ENCODE measurements at regions not wholly inside any gene's neighbourhood (a gene's known extent, or its start where the extent isn't known, plus 50 kb on each side); places are given as distances from the start of the nearest gene placed in this dataset.

DNA sequence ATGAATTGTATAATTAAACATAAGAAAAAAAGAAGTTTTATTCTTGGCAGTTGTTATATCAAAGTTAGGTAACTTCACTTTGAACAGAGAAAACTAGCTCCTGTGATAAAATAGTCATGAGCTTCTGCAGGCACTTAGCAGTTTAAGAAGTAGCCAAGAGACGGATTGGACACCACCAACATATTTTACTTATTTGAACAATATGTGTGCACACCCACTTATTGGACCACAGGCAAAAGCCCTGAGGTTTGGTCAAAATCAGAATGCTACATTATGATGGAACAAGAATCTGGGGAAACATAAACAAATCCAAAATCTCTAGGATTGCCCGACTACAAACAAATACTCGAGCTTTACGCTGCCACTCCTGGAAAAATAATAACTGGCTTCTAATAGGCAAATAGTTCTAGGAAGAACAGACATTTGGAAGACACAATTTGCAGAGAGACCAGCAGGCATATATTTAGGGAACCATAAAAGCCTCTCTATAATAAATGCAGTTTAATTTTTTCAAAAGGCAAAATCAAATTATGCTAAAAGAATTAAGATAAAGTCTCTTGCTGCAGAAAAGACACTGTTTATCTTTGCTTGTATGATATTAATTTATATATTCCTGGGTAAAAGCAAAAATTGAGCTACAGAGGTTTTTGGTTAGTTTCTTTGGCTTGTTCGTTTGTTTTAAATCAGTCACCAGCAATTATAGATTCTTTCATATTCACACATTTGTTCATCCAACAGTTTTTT, 117.9 kb downstream of the CDC42EP3 start:
- H3K4me1 ChIP-seq (ENCODE audit: control insufficient read depth in 2 of 2, insufficient read depth in 2 of 2, low read length in 2 of 2) = peaks cover 0 to 3% of the 10 kb centered on the region in 2 donors
- H3K9me3 ChIP-seq (ENCODE audit: control insufficient read depth in 2 of 2, low read length in 2 of 2) = no peaks in the 10 kb centered on the region
- H3K27ac ChIP-seq (ENCODE audit: low read depth in 2 of 2, low read length in 2 of 2) = no peak overlapping the region
- no peak overlapping the region for H3K9ac ChIP-seq (ENCODE audit: low read depth in 1 of 2, low read length in 2 of 2)
- no peak overlapping the region for H3K4me3 ChIP-seq (ENCODE audit: low read length in 2 of 2)
- no peaks in the 10 kb centered on the region for H3K36me3 ChIP-seq (ENCODE audit: control insufficient read depth in 2 of 2, insufficient read depth in 2 of 2, low read length in 2 of 2)
- no peaks in the 10 kb centered on the region for H3K27me3 ChIP-seq (ENCODE audit: control insufficient read depth in 2 of 2, insufficient read depth in 2 of 2, low read length in 2 of 2)

DNA sequence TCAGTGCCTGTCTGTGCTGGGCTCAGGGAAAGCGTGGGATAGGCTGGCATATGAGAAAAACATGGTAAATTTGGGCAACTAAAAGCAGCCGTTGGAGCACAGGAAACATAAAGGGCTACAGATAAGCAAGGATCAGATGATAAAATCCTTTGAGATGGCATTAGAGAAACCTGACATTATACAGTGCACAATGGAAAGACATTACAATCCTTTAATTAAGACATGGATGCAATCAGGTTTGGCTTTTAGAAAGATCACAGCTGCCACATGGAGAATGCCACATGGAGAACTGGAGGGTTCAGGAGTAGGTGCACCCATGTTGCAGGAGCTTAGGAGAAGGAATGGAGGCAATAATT, 117.3 kb downstream of the CDC42EP3 start:
- H3K27ac ChIP-seq (ENCODE audit: low read depth in 2 of 2, low read length in 2 of 2) = no peak overlapping the region
- no peak overlapping the region for H3K4me3 ChIP-seq (ENCODE audit: low read length in 2 of 2)
- no peaks in the 10 kb centered on the region for H3K27me3 ChIP-seq (ENCODE audit: control insufficient read depth in 2 of 2, insufficient read depth in 2 of 2, low read length in 2 of 2)
- no peak overlapping the region for H3K9ac ChIP-seq (ENCODE audit: low read depth in 1 of 2, low read length in 2 of 2)
- H3K4me1 ChIP-seq (ENCODE audit: control insufficient read depth in 2 of 2, insufficient read depth in 2 of 2, low read length in 2 of 2) = peaks cover 0 to 3% of the 10 kb centered on the region in 2 donors
- H3K36me3 ChIP-seq (ENCODE audit: control insufficient read depth in 2 of 2, insufficient read depth in 2 of 2, low read length in 2 of 2) = no peaks in the 10 kb centered on the region
- no peaks in the 10 kb centered on the region for H3K9me3 ChIP-seq (ENCODE audit: control insufficient read depth in 2 of 2, low read length in 2 of 2)

DNA sequence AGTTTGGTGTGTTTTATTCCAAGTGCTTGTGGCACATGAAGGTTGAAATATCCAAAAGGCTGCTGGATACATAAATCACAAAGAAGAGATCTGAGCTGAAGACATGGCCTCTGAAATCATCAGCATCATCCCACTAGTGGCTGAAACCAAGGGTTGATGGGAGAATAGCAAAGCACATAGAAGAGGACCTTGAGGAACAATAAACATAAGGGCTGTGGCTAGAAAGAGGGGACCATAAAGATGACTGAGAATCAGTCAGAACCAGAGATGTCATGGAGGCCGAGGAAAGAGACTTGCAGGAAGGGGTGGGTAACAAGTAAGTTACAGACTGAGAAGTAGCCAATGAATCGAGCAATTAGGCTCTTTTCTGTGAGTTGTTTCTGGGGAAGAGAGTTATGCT, 116.8 kb downstream of the CDC42EP3 start:
- peaks cover 0 to 3% of the 10 kb centered on the region in 2 donors for H3K4me1 ChIP-seq (ENCODE audit: control insufficient read depth in 2 of 2, insufficient read depth in 2 of 2, low read length in 2 of 2)
- no peak overlapping the region for H3K4me3 ChIP-seq (ENCODE audit: low read length in 2 of 2)
- H3K9me3 ChIP-seq (ENCODE audit: control insufficient read depth in 2 of 2, low read length in 2 of 2) = no peaks in the 10 kb centered on the region
- no peaks in the 10 kb centered on the region for H3K27me3 ChIP-seq (ENCODE audit: control insufficient read depth in 2 of 2, insufficient read depth in 2 of 2, low read length in 2 of 2)
- no peaks in the 10 kb centered on the region for H3K36me3 ChIP-seq (ENCODE audit: control insufficient read depth in 2 of 2, insufficient read depth in 2 of 2, low read length in 2 of 2)
- H3K9ac ChIP-seq (ENCODE audit: low read depth in 1 of 2, low read length in 2 of 2) = no peak overlapping the region
- H3K27ac ChIP-seq (ENCODE audit: low read depth in 2 of 2, low read length in 2 of 2) = no peak overlapping the region

DNA sequence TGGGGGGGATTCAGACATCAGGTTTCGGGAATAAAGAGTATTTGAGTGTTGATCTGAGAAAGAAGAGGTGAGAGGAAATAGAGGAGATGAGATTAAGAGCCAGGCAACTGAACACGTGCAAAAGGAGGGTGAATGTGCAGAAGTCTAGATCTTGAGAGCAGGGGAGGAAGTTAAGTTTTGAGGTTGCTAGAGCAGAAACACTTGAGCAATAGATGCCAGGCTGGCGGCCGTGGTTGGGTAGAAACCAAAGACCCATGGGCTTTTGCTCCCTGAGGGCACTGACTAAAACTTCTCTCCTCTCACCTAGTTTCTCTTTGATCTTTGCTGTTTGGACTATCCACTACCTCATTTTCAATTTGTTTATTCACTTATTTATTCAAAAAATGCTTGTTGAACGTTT, 116.0 kb downstream of the CDC42EP3 start:
- Histone ChIP-seq H3K4me3 (ENCODE audit: low read length in 2 of 2) (no peak overlapping the region), H3K9ac (ENCODE audit: low read depth in 1 of 2, low read length in 2 of 2) (no peak overlapping the region), H3K36me3 (ENCODE audit: control insufficient read depth in 2 of 2, insufficient read depth in 2 of 2, low read length in 2 of 2) (no peaks in the 10 kb centered on the region), H3K27ac (ENCODE audit: low read depth in 2 of 2, low read length in 2 of 2) (no peak overlapping the region), H3K9me3 (ENCODE audit: control insufficient read depth in 2 of 2, low read length in 2 of 2) (no peaks in the 10 kb centered on the region), H3K4me1 (ENCODE audit: control insufficient read depth in 2 of 2, insufficient read depth in 2 of 2, low read length in 2 of 2) (peaks cover 0 to 3% of the 10 kb centered on the region in 2 donors), H3K27me3 (ENCODE audit: control insufficient read depth in 2 of 2, insufficient read depth in 2 of 2, low read length in 2 of 2) (no peaks in the 10 kb centered on the region)

DNA sequence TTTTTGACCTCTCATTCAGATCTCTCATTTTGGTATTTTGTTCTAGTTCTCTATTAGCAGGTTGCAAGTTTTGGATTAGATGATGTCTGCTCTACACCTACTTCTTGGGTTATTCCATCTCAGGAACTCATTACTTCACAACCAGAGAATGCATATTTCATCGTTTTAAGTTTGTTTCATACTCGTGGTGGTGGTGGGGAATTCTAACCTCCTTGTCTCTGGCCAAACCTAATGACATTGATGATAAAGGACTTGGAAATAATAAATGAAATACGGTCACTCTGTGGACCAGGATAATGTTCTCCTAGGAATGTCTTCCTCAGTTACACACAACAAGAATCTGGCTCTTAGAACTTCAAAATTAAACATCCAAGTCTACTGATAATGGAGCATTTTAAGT, 115.2 kb downstream of the CDC42EP3 start:
- Histone ChIP-seq H3K36me3 (ENCODE audit: control insufficient read depth in 2 of 2, insufficient read depth in 2 of 2, low read length in 2 of 2) (no peaks in the 10 kb centered on the region), H3K9ac (ENCODE audit: low read depth in 1 of 2, low read length in 2 of 2) (no peak overlapping the region), H3K27ac (ENCODE audit: low read depth in 2 of 2, low read length in 2 of 2) (no peak overlapping the region)

DNA sequence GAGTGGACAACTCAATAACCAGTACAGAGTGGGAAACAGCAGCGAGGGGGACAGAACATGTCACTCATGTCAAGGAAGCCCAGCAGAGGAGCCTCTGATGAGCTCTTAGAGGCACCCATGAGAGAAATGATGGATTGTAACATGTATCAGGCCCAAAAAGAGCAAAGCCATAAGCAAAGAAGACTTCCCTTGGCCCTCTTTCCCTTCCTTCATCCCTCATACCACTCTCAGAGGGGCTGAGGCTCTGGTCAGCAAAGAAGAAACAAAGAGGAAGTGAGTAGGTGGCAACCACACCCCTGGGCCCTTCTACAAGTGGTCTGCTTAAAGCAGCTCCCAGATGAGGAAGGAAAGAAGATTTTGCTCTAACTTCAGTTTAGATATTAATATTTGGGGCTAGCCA, 112.8 kb downstream of the CDC42EP3 start:
- Histone ChIP-seq H3K9me3 (ENCODE audit: control insufficient read depth in 2 of 2, low read length in 2 of 2) (no peaks in the 10 kb centered on the region), H3K36me3 (ENCODE audit: control insufficient read depth in 2 of 2, insufficient read depth in 2 of 2, low read length in 2 of 2) (no peaks in the 10 kb centered on the region), H3K4me3 (ENCODE audit: low read length in 2 of 2) (no peak overlapping the region), H3K4me1 (ENCODE audit: control insufficient read depth in 2 of 2, insufficient read depth in 2 of 2, low read length in 2 of 2) (peaks cover 0 to 3% of the 10 kb centered on the region in 2 donors), H3K9ac (ENCODE audit: low read depth in 1 of 2, low read length in 2 of 2) (no peak overlapping the region), H3K27ac (ENCODE audit: low read depth in 2 of 2, low read length in 2 of 2) (no peak overlapping the region), H3K27me3 (ENCODE audit: control insufficient read depth in 2 of 2, insufficient read depth in 2 of 2, low read length in 2 of 2) (no peaks in the 10 kb centered on the region)

More for the DNA sequence above, 115.2 kb downstream of the CDC42EP3 start:
- H3K27me3 ChIP-seq (ENCODE audit: control insufficient read depth in 2 of 2, insufficient read depth in 2 of 2, low read length in 2 of 2) = no peaks in the 10 kb centered on the region
- H3K4me1 ChIP-seq (ENCODE audit: control insufficient read depth in 2 of 2, insufficient read depth in 2 of 2, low read length in 2 of 2) = peaks cover 0 to 3% of the 10 kb centered on the region in 2 donors
- no peaks in the 10 kb centered on the region for H3K9me3 ChIP-seq (ENCODE audit: control insufficient read depth in 2 of 2, low read length in 2 of 2)
- H3K4me3 ChIP-seq (ENCODE audit: low read length in 2 of 2) = no peak overlapping the region

DNA sequence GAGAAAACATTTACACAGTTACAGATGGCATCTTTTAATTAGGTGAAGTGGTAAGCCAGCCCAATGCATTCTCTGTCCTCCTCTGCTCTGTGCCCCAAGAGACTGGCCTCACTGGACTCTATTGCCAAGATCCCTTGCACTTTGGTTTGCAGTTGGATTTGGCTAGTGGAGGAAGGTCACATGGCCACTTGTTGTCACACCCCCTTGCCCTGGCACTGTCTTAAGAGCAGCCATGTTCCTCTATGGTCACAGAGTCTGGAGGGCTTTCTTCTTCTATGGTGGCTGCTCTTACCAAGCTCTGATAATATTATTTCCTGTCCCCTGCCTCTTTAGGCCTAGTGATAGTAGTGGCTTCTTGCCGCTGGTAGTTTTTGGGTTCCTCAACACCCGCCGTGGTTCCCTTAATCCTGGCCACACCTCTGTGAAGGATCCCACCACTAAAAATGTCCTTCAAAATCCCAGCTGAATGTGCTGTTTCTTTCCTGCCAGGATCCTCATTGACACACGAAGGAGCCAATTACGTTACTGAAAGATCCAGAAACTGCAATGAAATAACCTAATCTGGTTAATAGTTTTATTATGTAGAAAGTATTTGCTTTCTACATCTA, 111.1 kb downstream of the CDC42EP3 start:
- no peak overlapping the region for H3K4me3 ChIP-seq (ENCODE audit: low read length in 2 of 2)
- no peaks in the 10 kb centered on the region for H3K27me3 ChIP-seq (ENCODE audit: control insufficient read depth in 2 of 2, insufficient read depth in 2 of 2, low read length in 2 of 2)
- H3K4me1 ChIP-seq (ENCODE audit: control insufficient read depth in 2 of 2, insufficient read depth in 2 of 2, low read length in 2 of 2) = peaks cover 0 to 3% of the 10 kb centered on the region in 2 donors
- H3K9me3 ChIP-seq (ENCODE audit: control insufficient read depth in 2 of 2, low read length in 2 of 2) = no peaks in the 10 kb centered on the region
- no peak overlapping the region for H3K27ac ChIP-seq (ENCODE audit: low read depth in 2 of 2, low read length in 2 of 2)
- H3K9ac ChIP-seq (ENCODE audit: low read depth in 1 of 2, low read length in 2 of 2) = no peak overlapping the region
- H3K36me3 ChIP-seq (ENCODE audit: control insufficient read depth in 2 of 2, insufficient read depth in 2 of 2, low read length in 2 of 2) = no peaks in the 10 kb centered on the region

DNA sequence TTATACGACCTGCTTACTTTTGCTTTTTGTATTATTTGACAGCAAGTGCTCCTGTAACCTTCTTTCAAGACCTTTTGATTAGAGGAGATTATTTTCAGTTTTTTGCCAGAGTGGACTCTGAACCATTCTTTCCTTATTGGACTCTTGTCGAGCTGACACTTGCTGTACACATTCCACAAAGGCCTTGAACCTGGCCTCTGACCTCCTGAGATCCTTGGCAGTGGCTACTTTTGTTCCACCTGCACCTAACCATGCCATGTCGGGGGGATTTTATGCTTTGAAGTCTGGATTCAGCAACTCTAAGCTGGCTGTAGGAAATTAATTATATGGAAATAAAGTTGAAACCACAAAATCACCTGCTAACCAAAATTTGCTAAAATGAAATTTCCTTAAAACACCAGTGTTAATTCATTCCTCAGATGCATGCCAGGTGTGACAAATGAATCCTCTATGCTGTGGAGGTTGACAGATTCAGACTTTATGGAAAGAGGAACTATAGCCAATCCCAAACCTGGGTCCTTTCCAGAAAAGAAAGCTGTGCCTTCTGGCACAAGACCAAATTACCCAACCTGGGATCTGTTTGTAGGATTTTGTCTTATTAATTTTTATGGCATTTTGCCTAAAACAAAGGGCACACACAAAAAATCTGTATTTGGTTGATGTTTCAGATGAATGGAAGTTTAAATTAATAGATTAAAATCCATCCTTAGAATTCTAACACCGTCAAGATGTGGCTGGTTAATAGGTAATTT, 110.4 kb downstream of the CDC42EP3 start:
- Histone ChIP-seq H3K9me3 (ENCODE audit: control insufficient read depth in 2 of 2, low read length in 2 of 2) (no peaks in the 10 kb centered on the region), H3K4me3 (ENCODE audit: low read length in 2 of 2) (no peak overlapping the region), H3K27ac (ENCODE audit: low read depth in 2 of 2, low read length in 2 of 2) (no peak overlapping the region)

DNA sequence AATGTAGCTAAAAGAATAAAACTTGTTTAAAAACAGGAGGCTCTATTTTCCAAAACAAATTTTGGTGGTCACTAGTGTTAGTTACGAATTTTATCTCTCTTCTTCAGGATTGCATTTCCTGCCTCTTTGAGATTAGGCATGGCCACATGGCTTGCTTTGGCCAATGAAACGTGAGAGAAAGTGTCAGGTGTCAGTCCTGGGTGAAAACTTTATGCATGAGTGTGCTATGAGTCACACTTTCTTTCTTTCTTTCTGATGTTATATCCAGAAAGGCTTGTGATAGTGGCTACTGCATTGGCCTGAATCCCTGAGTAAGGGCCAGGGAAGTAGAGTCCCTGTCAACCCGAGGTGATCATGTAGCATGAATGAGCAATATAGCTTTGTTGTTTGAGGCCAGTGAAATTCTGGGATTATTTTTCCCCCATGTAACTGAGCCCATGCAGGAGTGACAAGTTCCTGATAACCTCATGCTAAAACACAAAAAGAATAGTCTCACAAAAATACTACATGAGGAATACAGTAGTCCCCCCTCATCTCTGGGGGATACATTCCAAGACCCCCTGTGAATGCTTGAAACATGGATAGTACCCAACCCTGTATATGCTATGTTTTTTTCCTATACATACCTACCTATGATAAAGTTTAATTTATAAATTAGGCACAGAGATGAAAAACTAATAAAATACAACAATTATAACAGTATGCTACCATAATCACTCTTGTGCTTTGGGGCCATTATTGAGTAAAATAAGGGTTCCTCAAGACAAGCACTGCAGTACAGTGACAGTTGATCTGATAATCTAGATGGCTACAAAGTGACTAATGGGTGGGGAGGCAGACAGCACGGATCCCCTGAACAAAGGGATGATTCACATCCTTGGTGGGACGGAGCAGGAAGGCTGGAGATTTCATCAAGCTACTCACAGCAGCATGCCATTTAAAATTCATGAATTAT, 109.5 kb downstream of the CDC42EP3 start:
- H3K4me1 ChIP-seq (ENCODE audit: control insufficient read depth in 2 of 2, insufficient read depth in 2 of 2, low read length in 2 of 2) = no peaks in the 10 kb centered on the region
- no peaks in the 10 kb centered on the region for H3K9me3 ChIP-seq (ENCODE audit: control insufficient read depth in 2 of 2, low read length in 2 of 2)
- H3K4me3 ChIP-seq (ENCODE audit: low read length in 2 of 2) = no peak overlapping the region
- no peaks in the 10 kb centered on the region for H3K27me3 ChIP-seq (ENCODE audit: control insufficient read depth in 2 of 2, insufficient read depth in 2 of 2, low read length in 2 of 2)
- H3K9ac ChIP-seq (ENCODE audit: low read depth in 1 of 2, low read length in 2 of 2) = no peak overlapping the region
- H3K27ac ChIP-seq (ENCODE audit: low read depth in 2 of 2, low read length in 2 of 2) = no peak overlapping the region
- no peaks in the 10 kb centered on the region for H3K36me3 ChIP-seq (ENCODE audit: control insufficient read depth in 2 of 2, insufficient read depth in 2 of 2, low read length in 2 of 2)

More for the DNA sequence above, 110.4 kb downstream of the CDC42EP3 start:
- Histone ChIP-seq H3K9ac (ENCODE audit: low read depth in 1 of 2, low read length in 2 of 2) (no peak overlapping the region), H3K36me3 (ENCODE audit: control insufficient read depth in 2 of 2, insufficient read depth in 2 of 2, low read length in 2 of 2) (no peaks in the 10 kb centered on the region), H3K4me1 (ENCODE audit: control insufficient read depth in 2 of 2, insufficient read depth in 2 of 2, low read length in 2 of 2) (no peaks in the 10 kb centered on the region), H3K27me3 (ENCODE audit: control insufficient read depth in 2 of 2, insufficient read depth in 2 of 2, low read length in 2 of 2) (no peaks in the 10 kb centered on the region)
